T-helper 2 cell (primary cell): ENCODE measurements at regions not wholly inside any gene's neighbourhood (a gene's known extent, or its start where the extent isn't known, plus 50 kb on each side); places are given as distances from the start of the nearest gene placed in this dataset.
A peak's percentile ranks its signal among the peaks of the same experiment; 100 is the strongest.

Source experiments
- DNase-seq, 5 experiments: peaks; one replicate each; pipeline versions ENCODE4 v3.0.0 to v3.0.0-alpha.2; 2012 to 2022

DNA sequence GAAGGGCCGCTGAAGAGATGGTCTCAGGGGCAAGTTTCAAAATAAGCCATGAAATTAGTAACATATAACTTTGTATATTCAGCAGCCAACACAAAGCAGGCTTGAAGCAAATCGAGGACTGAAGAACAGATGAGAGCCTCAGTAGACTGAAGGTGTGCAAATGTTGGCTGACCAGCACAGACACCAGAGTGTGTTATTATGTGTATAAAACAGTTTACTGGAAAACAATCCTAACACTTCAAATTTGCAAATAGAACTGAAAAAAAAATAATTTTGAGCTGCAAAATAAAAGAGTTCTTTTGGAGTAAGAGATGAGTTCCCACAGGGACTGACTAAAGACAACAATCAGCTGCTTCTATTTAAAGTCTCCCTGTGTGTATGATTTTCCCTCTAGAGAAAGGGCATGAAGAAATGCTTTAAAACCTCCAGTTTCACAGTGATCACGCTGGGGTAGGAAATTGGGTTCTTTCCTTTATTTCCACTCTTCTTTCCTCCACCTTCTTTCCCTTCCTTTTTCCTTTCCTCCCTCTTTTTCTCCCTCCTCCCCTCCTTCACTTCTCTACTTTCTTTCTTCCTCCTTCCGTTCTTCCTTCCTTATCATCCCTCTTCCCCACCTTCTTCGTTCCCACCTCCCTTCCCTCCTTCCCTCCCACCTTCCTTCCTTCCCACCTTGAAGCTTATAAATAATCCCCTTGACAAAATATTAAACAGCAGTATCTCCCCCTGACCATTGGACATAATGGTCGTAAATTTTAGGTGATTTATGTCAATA, 383.9 kb upstream of the DCN start:
- DNase-seq, result no peak

DNA sequence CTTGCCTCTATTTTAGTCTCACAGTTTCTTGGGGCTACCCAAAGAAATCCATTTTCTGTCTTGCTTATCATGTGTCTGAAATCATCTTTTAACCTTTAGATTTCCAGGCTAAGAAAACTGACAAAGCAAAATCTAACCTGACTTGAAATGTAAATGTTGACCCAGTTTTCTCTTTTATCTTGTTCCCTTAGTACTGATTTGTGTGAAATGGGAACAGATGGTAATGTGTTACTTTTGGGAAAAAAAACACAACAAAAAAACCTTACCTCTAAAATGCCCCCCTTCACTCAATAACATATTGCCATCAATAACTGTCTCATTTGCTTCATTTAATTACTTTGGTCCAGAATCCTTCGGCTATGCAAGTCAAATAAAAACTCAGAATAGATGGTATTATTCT, 383.2 kb upstream of the DCN start:
- no peak for DNase-seq

DNA sequence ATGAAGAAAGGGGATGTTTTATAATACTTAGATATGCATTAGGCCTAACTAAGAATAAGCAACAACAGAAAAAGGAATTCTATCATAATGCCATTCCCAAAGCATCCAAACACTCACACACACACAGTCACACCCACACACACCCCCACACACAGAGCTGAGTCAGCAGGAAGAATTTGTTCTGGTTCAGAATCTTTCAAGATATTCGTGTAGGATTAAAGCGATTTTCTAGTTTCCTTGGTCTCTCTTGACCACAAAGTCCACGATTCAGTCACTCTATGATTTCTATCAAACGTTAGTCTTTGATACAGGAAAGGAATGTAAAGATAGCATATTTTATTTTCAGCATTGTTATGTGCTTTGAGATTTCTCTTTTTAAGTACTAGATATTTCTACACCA, 382.6 kb upstream of the DCN start:
- DNase-seq, result peak in 2 of 5 experiments; percentile 22 to 61

DNA sequence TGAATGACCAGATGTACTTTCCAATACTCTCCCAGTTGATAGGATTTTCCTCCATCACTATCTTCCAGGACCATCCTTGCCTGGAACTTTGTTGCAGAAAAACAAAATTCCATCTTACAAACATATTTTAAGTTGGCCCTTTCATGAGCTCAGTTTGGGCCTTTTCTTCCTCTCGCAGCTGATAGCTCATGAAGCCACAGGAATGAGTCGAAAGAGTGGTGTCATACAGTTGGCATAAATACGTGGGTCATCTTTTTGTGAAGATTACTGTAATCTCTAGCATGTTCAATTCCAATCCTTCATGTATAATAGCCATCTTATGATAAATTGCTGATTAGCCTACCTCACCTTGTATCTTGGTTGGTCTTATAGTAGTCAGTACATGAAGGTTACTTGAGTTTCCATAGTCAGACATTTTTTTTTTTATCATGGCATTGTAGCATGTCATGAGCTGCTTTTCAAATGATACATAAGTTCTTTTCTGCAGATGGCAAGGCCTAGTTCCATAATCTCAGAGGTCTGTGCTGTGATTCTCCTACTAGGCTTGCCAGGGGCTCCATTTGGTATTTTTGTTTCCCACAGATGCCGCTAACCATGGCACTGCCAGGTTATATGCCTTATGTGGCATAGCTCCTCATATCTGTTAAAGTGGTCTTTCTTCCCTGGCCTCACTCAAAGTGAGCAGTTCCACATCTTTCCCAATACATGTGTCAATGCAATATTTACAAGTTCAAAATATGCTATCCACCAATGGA, 380.6 kb upstream of the DCN start:
- no peak for DNase-seq

DNA sequence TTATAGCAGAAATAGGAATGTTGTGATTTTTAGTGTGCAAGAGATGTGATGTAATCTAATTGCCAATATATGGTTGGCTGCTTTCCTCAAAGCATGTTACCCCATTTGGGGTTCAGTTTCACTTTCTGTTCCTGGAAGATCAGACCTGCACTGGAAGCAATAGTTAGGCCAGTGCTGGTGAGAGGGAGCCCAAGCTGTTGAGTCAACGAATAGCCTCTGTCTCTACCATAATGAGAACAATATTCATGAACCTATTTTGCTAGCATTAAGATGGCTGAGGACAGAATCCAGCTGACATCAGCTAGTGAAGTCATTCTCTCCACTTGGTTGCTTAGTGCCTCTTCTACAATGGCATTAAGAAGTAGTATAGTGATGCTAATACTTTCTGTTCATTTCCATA, 379.9 kb upstream of the DCN start:
- DNase-seq, result peak in 1 of 5 experiments; percentile 47

DNA sequence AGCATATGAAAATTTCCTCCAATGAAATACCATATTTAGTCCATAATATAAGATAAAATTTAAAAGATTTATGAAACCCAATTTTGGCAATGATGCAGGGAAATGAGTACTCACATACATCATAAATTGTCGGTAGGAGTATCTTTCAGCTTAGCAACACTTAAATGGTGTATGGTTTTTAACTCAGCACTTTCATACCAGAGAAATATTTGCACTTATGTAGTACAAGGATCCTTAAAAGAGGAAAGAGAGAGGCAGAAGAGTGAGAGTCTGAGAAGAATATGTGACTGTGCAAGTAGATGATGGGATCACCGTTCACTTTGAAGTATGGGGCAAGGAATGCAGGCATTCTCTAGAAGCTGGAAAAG, 379.3 kb upstream of the DCN start:
- DNase-seq, result no peak

DNA sequence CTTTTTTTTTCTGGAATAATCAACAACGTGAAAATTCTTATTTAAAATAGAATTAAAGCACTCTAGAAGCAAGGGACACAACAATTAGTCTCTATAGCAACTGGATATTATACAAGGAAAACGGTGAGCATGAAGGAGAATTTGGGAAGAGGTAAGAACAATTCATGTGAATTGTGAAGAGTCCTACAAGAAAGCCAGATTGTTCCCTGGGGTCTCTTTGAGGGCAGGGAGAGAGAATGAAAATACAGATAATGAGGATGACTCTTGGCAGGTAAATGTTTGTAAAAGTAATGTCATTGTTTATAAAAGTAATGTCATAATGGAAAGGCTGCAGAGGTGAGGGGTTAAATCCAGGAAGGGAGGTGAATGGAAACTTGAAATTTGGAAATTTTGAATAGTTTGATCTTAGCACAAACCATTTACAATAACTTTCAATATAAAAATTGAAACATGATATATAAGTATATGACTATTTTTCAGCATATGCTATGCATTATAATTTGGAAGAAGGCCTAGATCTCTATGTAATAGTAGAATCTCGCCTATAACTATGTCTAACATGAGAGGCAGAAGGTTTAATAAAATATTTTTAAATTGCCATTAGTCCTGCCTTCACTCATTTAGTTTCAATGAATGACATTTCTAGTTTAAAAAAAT, 378.8 kb upstream of the DCN start:
- DNase-seq, result no peak

DNA sequence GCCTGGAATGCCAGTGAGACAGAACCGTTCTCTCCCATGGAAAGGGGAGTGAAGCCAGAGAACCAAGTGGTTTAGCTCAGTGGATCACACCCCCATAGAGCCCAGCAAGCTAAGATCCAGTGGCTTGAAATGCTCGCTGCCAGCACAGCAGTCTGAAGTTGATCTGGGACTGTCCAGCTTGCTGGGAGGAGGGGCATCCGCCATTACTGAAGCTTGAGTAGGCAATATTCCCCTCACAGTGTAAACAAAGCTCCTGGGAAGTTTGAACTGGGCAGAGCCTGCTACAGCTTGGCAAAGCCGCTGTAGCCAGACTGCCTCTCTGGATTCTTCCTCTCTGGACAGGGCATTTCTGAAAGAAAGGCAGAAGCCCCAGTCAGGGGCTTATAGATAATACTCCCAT, 374.3 kb upstream of the DCN start:
- DNase-seq, result no peak

DNA sequence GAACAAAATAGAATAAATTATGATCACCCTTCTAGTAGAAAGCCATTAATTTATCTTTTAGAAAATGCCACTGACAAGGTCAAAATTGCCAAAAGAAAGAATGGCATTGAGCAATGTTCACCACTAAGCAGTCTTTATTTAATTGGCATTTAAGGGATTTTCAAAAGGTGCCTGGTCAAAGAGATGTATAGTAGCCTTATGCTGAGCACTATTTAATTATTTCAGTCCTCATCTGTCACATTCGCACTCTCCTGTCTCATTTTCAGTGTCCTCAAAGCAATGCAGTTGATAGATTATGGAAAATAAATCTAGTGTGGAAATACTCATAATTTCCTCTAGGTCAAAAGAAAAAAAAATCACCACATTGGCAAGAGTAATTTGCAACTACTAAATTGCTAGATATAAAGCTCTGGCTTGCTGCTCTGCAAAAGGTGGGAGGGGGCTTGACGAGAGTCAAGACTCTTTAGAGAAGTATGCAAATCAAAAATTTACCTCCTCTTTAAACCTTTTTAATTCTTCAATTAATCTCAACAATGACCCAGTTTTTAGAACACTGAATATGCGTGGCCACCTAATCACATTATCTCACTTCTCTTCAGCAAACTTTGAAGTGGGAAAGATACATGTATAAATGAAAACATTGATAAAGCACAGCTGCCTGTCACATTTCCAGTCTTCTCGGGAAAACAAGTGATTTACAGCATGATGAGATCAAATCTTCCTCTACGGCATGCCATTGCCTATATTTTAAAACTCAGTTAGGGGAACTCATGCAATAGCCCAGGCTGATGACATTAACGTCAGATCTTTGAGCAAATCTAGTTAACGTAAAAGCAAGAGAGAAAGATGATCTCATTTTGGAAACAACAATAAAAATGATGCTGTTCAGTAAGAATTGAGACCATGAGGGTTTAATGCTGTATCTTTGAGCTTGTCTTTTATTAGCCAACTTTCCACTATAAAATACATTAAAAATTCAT, 373.1 kb upstream of the DCN start:
- no peak for DNase-seq

DNA sequence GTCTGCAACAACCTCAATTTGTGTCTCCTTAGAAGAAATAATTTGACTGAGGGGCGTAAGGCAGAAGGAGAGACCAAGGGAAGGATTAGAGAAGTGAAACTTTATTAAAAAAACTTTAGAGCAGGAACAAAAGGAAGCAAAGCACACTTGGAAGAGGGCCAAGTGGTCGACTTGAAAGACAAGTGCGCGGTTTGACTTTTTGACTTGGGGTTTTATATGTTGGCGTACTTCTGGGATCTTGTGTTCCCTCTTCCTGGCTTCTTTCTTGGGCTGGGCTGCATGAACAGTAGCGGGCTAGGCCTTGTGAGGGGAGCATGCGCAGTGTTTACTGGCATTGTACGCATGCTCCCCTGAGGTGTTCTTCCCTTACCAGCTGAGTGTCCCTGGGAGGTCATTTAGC, 369.3 kb upstream of the DCN start:
- no peak for DNase-seq

DNA sequence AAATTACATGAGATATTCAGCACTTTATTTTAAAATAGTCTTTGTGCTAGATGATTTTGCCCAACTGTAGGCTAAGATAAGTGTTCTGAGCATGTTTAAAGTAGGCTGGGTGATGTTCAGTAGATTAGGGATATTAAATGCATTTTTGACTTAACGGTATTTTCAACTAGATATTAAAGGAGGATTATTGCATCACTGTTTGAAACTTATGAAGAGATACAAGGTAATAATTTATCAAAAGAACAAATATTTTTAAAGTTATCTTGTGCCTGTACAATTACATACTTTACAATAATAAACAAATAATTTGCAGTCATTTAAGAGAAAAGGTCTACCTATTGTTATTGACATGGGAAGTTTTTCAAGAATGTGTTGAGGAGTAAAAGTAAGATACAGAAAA, 368.6 kb upstream of the DCN start:
- no peak for DNase-seq

DNA sequence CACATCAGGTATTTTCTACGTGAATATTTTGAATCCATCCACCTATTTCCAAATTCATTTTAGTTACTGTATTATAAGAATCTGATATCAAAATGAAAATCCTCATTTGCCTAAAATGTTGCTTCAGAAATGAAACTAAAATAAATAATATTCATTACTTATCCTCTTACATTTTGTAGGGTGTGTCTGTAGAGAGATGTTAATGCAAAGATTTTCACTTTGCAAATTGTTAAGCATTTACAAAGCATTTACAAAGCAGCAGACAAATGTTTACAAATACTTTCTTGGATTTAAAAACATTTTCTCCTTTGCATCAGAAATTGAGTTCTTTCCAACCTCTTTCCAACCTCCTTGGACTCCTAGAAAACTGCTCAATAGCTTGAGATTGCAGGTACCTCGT, 360.0 kb upstream of the DCN start:
- no peak for DNase-seq

DNA sequence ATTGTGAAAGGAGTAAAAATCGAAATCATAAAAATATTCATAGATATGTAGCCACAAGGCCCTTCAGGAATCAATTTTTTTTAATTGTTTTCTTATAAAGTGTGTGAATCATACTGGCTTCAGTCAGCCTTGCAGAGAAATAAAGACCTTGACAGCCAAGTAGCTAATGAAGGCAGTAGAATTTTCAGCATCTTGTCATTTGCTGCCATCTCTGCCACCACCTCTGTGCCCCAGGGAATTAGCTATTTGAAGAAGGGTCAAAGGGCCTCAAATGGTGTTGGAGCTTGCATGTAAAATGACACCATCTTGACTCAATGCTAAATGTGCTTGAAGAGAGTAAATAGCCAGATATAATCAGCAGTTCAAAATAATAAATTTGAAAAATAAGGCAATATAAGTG, 359.4 kb upstream of the DCN start:
- DNase-seq, result no peak

DNA sequence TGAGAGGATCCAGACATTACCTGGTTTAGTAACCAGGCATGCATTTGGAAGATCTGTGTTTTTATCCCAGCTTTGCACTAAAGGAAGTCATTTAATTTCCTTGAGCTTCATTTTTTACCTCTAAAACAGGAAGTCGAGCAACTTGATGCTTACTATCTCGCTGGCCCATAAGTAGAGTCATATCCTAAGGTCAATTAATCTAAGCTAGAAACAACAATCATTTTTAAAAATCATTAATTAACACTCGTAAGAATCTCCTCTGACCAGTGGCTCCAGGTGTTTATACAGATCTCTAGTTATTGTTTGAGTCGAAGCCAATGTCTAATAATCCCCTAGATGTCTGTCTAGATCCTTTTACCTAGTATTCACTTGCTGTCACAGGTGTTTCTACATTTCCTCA, 355.8 kb upstream of the DCN start:
- DNase-seq, result no peak

DNA sequence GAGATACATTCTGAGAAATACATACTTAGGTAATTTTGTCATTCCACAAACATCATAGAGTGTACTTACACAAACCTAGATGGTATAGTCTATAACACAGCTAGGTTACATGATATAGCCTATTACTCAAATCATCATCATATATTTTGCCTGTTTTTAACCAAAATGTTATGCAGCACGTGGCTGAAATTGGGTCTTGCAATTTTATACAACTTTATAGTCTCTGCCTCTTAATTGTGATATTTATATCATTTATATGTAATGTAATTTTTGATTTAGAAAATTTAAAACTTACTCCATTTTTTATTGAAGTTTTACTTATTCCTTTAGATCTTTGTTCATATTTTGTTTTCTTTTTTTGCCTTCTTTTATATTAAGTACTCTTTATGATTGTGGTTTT, 350.7 kb upstream of the DCN start:
- no peak for DNase-seq

DNA sequence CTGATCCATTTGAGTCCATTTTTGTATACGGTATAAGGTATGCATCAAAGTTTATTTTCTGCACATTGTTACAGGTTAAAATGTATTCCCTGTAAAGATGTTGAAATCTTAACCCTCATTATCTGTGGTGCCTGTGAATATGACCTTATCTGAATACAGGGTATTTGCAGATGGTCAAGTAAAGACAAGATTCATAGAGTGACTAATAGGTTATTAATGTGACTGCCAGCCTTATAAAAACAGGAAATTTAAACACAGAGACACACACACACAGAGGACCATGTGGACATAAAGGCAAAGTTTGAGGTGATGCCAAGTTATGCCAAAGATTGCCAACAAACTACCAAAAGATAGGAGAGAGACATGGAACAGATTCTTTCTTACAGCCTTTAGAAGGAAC, 347.2 kb upstream of the DCN start:
- no peak for DNase-seq

DNA sequence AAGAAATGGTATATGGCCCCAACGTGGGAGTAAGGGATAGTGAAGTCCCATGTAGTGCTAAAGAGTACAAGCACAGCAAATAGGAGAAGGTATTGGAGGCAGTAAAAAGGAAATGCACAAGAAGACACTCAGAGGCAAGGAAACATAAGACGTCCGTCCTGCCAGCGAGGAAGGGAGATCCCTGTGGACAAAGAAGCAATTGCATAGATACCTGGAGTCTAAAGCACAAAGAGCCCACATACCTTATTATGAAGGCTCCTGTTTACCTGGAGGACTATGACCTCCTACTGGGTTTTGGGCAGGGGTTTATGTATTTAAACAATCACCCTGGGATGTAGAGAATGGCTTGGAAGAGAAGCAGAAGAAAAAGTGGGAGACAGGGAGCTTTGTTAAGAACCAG, 341.2 kb upstream of the DCN start:
- DNase-seq, result no peak

DNA sequence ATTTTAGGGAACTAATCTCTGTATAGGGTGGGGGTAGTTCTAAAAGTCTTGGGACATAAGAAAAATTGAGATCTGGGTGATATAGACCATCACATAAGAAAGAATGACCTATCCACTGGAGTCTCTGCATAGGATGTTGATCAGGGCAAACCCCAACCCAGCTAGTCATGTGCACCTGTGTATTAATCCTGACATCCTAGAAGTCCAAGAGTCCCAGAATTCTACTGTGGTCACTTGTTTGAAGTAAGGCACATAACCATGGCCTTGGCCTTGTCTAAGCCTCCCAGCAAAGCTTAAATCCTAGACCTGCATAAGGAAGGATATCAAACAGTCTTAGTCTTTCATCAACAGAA, 334.1 kb upstream of the DCN start:
- DNase-seq, result no peak

DNA sequence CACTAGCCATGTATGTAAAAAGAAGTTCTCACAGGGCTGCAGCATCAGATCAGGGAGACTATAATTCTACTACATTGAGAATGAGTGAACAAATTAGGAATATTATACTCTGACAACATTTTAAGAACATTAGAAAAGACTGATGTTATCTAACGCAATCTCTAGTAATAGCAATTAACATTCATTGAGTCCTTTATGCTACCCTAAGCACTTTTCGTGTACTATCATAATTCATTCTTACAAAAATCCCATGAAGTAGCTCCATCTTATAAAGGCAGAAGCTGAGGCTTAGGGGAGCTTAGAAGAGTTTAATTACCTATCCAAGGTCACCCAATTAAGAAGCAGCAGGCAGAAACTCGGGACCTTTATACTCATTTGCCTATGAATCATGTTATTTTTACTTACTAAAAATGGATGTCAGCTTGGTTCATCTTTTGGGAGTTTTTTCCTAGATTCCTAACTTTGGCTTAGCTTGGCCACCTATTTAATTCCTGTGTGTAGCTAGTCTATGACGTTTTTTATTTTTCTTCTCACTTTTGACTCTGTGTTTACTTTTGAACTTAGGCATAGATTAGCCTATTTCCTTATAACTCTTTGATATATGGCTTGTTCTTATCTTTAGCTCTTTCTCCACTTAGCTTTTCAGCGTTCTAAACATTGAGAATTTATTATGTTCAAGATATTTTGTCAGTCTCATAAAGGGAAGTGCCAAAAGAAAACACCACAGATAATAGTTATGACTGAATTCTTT, 333.5 kb upstream of the DCN start:
- DNase-seq, result no peak

DNA sequence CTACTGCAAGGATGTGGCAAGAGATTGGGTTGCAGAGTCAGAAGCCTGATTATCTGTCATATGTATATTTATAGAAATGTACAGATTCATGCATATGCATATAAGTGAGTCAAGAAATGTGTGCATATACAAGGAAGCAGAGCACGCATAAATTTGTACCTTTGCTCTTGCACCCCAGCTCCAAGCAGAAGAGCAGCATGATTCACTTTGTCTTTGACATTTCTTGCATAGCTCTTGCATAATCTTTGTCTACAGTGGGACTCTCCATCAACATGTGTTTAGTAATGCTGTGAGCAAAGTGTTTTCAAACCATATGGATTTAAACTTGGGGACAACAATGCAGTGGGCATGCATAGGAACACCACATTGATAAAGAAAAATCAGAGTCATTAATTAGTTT, 330.7 kb upstream of the DCN start:
- DNase-seq, result no peak

DNA sequence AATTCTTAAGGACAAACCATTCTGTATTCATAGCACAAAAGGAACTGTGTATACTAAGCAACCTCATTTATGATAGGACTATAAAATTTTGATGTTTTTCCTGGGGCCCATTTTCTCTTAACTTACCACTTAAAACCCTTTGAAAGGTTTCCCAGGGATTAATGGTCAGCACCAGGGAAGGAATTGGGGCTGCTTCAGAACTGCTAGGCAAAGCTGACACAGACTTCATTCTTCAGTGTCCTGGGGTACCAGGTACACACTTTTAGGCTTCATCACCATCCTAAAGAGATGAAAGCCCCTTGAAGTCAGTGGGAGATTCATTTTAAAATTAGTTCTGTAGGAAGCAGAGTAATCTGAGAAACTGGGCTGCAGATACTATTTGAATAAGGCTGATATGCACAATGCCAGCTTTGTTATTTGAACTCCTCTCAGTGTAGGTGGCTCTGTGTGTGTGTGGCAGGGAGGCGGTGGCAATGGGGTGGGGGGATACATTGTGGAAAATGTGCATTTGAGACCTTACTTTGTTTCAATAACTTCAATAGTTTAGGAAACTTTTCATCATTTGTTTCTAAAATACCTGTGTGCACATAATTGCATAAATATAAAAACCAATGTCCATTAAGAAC, 329.3 kb upstream of the DCN start:
- DNase-seq, result no peak

DNA sequence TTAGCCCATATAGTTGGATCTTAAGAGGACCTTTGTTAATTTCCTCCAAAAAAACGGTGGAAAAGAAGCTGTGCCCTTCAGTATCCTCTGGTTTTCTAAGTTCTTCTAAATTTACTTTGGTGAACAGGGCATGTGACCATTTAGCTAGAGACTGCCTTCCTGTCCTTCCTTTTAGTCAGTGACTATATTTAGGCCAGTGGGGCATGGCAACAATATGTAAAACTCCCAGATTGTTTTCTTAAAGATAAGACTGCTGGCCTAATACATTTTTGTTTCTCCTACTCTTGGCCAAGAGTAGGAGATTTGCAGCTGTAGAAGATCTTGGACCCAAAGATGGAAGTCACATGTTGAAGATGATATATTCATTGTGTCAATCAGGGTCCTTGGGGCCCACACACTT, 325.1 kb upstream of the DCN start:
- DNase-seq, result no peak
